GM12874 (cell line): ENCODE measurements at regions not wholly inside any gene's neighbourhood (a gene's known extent, or its start where the extent isn't known, plus 50 kb on each side); places are given as distances from the start of the nearest gene placed in this dataset.

ENCODE experiments used
- TF ChIP-seq, protein P1 (sequence below): IDR thresholded peaks from 2 replicates; pipeline ENCODE4 v1.5.1; 2011; ENCODE audit warnings: low read depth, mild to moderate bottlenecking, control low read depth, low read length, moderate library complexity; ENCODE audit not compliant: insufficient read depth

GRCh38 chr10:131697476-131698128, 203.2 kb upstream of the PPP2R2D start:
- TF ChIP-seq, protein P1, sequence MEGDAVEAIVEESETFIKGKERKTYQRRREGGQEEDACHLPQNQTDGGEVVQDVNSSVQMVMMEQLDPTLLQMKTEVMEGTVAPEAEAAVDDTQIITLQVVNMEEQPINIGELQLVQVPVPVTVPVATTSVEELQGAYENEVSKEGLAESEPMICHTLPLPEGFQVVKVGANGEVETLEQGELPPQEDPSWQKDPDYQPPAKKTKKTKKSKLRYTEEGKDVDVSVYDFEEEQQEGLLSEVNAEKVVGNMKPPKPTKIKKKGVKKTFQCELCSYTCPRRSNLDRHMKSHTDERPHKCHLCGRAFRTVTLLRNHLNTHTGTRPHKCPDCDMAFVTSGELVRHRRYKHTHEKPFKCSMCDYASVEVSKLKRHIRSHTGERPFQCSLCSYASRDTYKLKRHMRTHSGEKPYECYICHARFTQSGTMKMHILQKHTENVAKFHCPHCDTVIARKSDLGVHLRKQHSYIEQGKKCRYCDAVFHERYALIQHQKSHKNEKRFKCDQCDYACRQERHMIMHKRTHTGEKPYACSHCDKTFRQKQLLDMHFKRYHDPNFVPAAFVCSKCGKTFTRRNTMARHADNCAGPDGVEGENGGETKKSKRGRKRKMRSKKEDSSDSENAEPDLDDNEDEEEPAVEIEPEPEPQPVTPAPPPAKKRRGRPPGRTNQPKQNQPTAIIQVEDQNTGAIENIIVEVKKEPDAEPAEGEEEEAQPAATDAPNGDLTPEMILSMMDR, result no peak

- TF ChIP-seq, protein P1, result no peak
These were observed 202.6 kb upstream of the PPP2R2D start for GRCh38 chr10:131698232-131698631.

- TF ChIP-seq, protein P1, result no peak
These were observed 201.8 kb upstream of the PPP2R2D start for GRCh38 chr10:131698986-131699385.

GRCh38 chr10:131700032-131700431, 200.8 kb upstream of the PPP2R2D start:
- TF ChIP-seq, protein P1, result no peak

- TF ChIP-seq, protein P1, result no peak
These were observed 200.3 kb upstream of the PPP2R2D start for GRCh38 chr10:131700506-131700905.

DNA sequence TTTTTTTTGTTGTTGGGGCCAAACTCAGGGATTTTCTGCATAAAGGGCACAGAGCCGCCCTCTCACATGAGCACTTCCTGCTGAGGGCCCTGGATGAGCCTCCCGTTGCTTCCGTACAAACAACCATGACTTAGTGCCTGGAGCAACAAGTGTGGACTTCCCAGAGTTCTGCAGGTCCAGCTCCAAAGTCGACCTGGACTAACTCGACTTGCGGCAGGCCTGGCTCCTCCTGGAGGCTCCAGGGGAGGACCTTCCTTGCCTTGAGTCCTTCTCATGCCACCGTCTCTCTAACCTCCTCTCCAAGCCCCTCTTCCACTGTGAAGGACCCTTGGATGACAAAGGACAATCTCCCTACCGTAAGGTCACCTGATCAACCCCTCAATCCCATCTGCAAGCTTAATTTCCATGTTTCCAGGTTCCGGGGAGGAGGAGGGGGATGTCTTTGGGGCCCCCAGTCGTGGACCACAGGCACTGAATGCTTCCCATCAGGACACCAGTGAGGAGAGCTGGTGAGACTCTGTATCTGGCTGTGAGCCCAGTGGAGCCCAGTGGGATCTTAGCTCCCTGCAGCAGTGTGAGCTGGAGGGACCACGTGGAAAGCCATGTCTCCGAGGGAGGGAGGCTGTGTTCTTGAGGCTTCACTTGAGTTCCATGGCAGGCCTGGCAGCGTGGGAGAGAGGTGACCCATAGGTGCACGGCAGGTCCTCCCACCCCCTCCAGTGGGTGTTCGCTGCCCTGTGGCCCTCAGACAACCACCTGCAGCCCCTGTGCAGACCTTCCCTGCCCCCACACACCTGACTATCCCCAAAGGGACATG, 199.5 kb upstream of the PPP2R2D start:
- TF ChIP-seq, protein P1, result no peak

- TF ChIP-seq, protein P1, result no peak
These were observed 198.1 kb upstream of the PPP2R2D start for GRCh38 chr10:131702531-131703356.
